ENCODE measurements at regions not wholly inside any gene's neighbourhood (a gene's known extent, or its start where the extent isn't known, plus 50 kb on each side); places are given as distances from the start of the nearest gene placed in this dataset.

DNA sequence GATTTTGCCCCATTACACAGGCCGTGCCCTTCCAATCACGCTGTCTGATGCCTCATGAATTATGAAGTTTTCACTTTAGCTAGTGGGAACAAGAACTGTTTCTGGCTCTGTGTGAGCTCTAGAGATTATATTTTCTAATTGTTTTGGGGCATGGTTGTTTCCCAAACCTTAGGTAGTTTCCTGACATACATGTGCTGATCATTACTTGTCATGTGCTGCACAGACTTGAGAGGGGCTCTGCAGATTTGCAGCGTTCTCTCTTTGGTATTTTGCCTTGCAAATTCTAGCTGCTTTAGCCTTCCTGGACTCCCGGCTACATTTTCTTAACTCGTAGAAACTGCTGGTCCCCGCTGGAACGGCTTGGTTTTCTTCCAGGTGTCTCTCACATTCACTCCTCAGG is 142.1 kb upstream of the IVNS1ABP start:
- Histone ChIP-seq H3K4me2 (ENCODE audit: low read length) (no peak overlapping the region), H2BK5ac (ENCODE audit: low read depth, low read length, poor library complexity) (no peak overlapping the region)

GRCh38 chr1:185458670-185459069 is 141.6 kb upstream of the IVNS1ABP start:
- no peaks in the 10 kb centered on the region for H3K79me2 ChIP-seq (ENCODE audit: control insufficient read depth, insufficient read depth, low read length, poor library complexity)
- H3K4me3 ChIP-seq (ENCODE audit: low read depth, low read length) = no peak overlapping the region
- no peak for DNase-seq
- H2BK12ac ChIP-seq (ENCODE audit: low read length) = no peak overlapping the region
- H3K14ac ChIP-seq (ENCODE audit: low read length) = no peak overlapping the region
- H3K79me1 ChIP-seq (ENCODE audit: low read length) = peaks cover 3% of the 10 kb centered on the region
- H3K4ac ChIP-seq (ENCODE audit: low read depth, low read length) = no peak overlapping the region
- no peak overlapping the region for H2BK120ac ChIP-seq (ENCODE audit: insufficient read depth, low read length, poor library complexity)
- no peak overlapping the region for H4K91ac ChIP-seq (ENCODE audit: low read depth, low read length)
- H2AK5ac ChIP-seq (ENCODE audit: low read length) = no peak overlapping the region
- no peak overlapping the region for H3K9ac ChIP-seq (ENCODE audit: low read length)
- no CpG with 5 or more reads among the region's 2 CpGs for WGBS (ENCODE audit: extremely low coverage, insufficient coverage, insufficient read length)
- no peak overlapping the region for H2AFZ ChIP-seq (ENCODE audit: insufficient read depth, low read length, poor library complexity)
- H3K27ac ChIP-seq (ENCODE audit: low read depth, low read length) = no peak overlapping the region
- peaks cover 3 to 7% of the 10 kb centered on the region in 2 experiments for H3K4me1 ChIP-seq (ENCODE audit: control insufficient read depth in 1 of 2, insufficient read depth in 2 of 2, low read length in 2 of 2)
- no peak overlapping the region for H2BK5ac ChIP-seq (ENCODE audit: low read depth, low read length, poor library complexity)
- no peaks in the 10 kb centered on the region for H3K27me3 ChIP-seq (ENCODE audit: insufficient read depth, low read length)
- H4K12ac ChIP-seq (ENCODE audit: low read depth, low read length) = no peak overlapping the region
- no peak overlapping the region for H3K18ac ChIP-seq (ENCODE audit: low read length)
- H3K4me2 ChIP-seq (ENCODE audit: low read length) = no peak overlapping the region
- no peak overlapping the region for H3K23ac ChIP-seq (ENCODE audit: low read length)
- H3K9me3 ChIP-seq (ENCODE audit: insufficient read depth, low read depth, low read length) = peaks cover 3% of the 10 kb centered on the region
- no peak overlapping the region for H4K8ac ChIP-seq (ENCODE audit: low read depth, low read length)
- no peaks in the 10 kb centered on the region for H3K36me3 ChIP-seq (ENCODE audit: control insufficient read depth in 1 of 2, insufficient read depth in 2 of 2, low read length in 2 of 2)

More for the DNA sequence above, 142.1 kb upstream of the IVNS1ABP start:
- Histone ChIP-seq H3K9me3 (ENCODE audit: insufficient read depth, low read depth, low read length) (peaks cover 3% of the 10 kb centered on the region), H3K27me3 (ENCODE audit: insufficient read depth, low read length) (no peaks in the 10 kb centered on the region), H2BK120ac (ENCODE audit: insufficient read depth, low read length, poor library complexity) (no peak overlapping the region), H3K79me1 (ENCODE audit: low read length) (peaks cover 3% of the 10 kb centered on the region), H2AK5ac (ENCODE audit: low read length) (no peak overlapping the region), H3K36me3 (ENCODE audit: control insufficient read depth in 1 of 2, insufficient read depth in 2 of 2, low read length in 2 of 2) (no peaks in the 10 kb centered on the region), H4K12ac (ENCODE audit: low read depth, low read length) (no peak overlapping the region), H4K8ac (ENCODE audit: low read depth, low read length) (no peak overlapping the region), H3K23ac (ENCODE audit: low read length) (no peak overlapping the region), H2AFZ (ENCODE audit: insufficient read depth, low read length, poor library complexity) (no peak overlapping the region), H3K18ac (ENCODE audit: low read length) (no peak overlapping the region), H3K4me1 (ENCODE audit: control insufficient read depth in 1 of 2, insufficient read depth in 2 of 2, low read length in 2 of 2) (peaks cover 3 to 7% of the 10 kb centered on the region in 2 experiments), H3K4me3 (ENCODE audit: low read depth, low read length) (no peak overlapping the region), H3K27ac (ENCODE audit: low read depth, low read length) (no peak overlapping the region), H4K91ac (ENCODE audit: low read depth, low read length) (no peak overlapping the region), H3K79me2 (ENCODE audit: control insufficient read depth, insufficient read depth, low read length, poor library complexity) (no peaks in the 10 kb centered on the region), H3K4ac (ENCODE audit: low read depth, low read length) (no peak overlapping the region), H2BK12ac (ENCODE audit: low read length) (no peak overlapping the region), H3K9ac (ENCODE audit: low read length) (no peak overlapping the region), H3K14ac (ENCODE audit: low read length) (no peak overlapping the region)
- WGBS (ENCODE audit: extremely low coverage, insufficient coverage, insufficient read length) = no CpG with 5 or more reads among the region's 7 CpGs
- DNase-seq = no peak

GRCh38 chr1:185453496-185454192 is 136.6 kb upstream of the IVNS1ABP start:
- Histone ChIP-seq H3K79me2 (ENCODE audit: control insufficient read depth, insufficient read depth, low read length, poor library complexity) (no peaks in the 10 kb centered on the region), H3K79me1 (ENCODE audit: low read length) (peaks cover 3% of the 10 kb centered on the region), H3K18ac (ENCODE audit: low read length) (no peak overlapping the region), H2BK120ac (ENCODE audit: insufficient read depth, low read length, poor library complexity) (no peak overlapping the region), H2BK12ac (ENCODE audit: low read length) (no peak overlapping the region), H2AFZ (ENCODE audit: insufficient read depth, low read length, poor library complexity) (no peak overlapping the region), H4K12ac (ENCODE audit: low read depth, low read length) (no peak overlapping the region), H4K91ac (ENCODE audit: low read depth, low read length) (no peak overlapping the region), H3K36me3 (ENCODE audit: control insufficient read depth in 1 of 2, insufficient read depth in 2 of 2, low read length in 2 of 2) (no peaks in the 10 kb centered on the region), H3K14ac (ENCODE audit: low read length) (no peak overlapping the region), H3K4me1 (ENCODE audit: control insufficient read depth in 1 of 2, insufficient read depth in 2 of 2, low read length in 2 of 2) (peaks cover 0 to 3% of the 10 kb centered on the region in 2 experiments), H3K23ac (ENCODE audit: low read length) (no peak overlapping the region), H4K8ac (ENCODE audit: low read depth, low read length) (no peak overlapping the region), H3K9ac (ENCODE audit: low read length) (no peak overlapping the region), H3K4me2 (ENCODE audit: low read length) (no peak overlapping the region), H3K27ac (ENCODE audit: low read depth, low read length) (no peak overlapping the region), H2BK5ac (ENCODE audit: low read depth, low read length, poor library complexity) (no peak overlapping the region), H3K9me3 (ENCODE audit: insufficient read depth, low read depth, low read length) (peaks cover 3% of the 10 kb centered on the region), H3K27me3 (ENCODE audit: insufficient read depth, low read length) (no peaks in the 10 kb centered on the region), H3K4me3 (ENCODE audit: low read depth, low read length) (no peak overlapping the region), H2AK5ac (ENCODE audit: low read length) (no peak overlapping the region), H3K4ac (ENCODE audit: low read depth, low read length) (no peak overlapping the region)
- DNase-seq = peak in 1 of 2 donors; percentile 53
- WGBS (ENCODE audit: extremely low coverage, insufficient coverage, insufficient read length) = no CpG with 5 or more reads among the region's 7 CpGs

DNA sequence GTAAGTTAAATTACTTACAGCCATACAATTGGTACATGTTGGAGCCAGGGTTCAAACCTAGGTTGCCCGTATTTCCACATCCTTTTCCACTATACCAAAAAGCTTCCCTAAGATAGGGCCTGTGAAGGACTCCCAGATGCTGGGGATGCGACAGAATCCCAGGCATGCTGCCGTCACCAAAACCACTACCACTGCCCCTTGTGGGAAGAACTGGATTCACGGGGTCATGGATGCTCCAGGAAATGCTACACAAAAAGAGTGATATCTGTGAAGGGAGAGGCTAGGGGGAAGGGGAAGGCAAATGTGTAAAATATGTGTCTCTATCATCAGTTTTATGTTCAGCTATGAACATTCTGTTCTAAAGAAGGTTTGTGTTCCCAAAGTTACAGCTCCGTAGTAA is 133.9 kb upstream of the IVNS1ABP start:
- Histone ChIP-seq H3K79me2 (ENCODE audit: control insufficient read depth, insufficient read depth, low read length, poor library complexity) (no peaks in the 10 kb centered on the region), H2BK12ac (ENCODE audit: low read length) (no peak overlapping the region), H2BK120ac (ENCODE audit: insufficient read depth, low read length, poor library complexity) (no peak overlapping the region), H3K18ac (ENCODE audit: low read length) (no peak overlapping the region), H3K4me2 (ENCODE audit: low read length) (no peak overlapping the region), H3K4ac (ENCODE audit: low read depth, low read length) (no peak overlapping the region), H2AFZ (ENCODE audit: insufficient read depth, low read length, poor library complexity) (no peak overlapping the region), H2BK5ac (ENCODE audit: low read depth, low read length, poor library complexity) (no peak overlapping the region), H3K4me1 (ENCODE audit: control insufficient read depth in 1 of 2, insufficient read depth in 2 of 2, low read length in 2 of 2) (no peaks in the 10 kb centered on the region), H3K14ac (ENCODE audit: low read length) (no peak overlapping the region), H4K91ac (ENCODE audit: low read depth, low read length) (no peak overlapping the region), H3K27me3 (ENCODE audit: insufficient read depth, low read length) (no peaks in the 10 kb centered on the region), H3K23ac (ENCODE audit: low read length) (no peak overlapping the region), H3K27ac (ENCODE audit: low read depth, low read length) (no peak overlapping the region), H3K9me3 (ENCODE audit: insufficient read depth, low read depth, low read length) (no peaks in the 10 kb centered on the region), H4K12ac (ENCODE audit: low read depth, low read length) (no peak overlapping the region), H3K4me3 (ENCODE audit: low read depth, low read length) (no peak overlapping the region), H4K8ac (ENCODE audit: low read depth, low read length) (no peak overlapping the region), H2AK5ac (ENCODE audit: low read length) (no peak overlapping the region), H3K79me1 (ENCODE audit: low read length) (no peaks in the 10 kb centered on the region), H3K9ac (ENCODE audit: low read length) (no peak overlapping the region), H3K36me3 (ENCODE audit: control insufficient read depth in 1 of 2, insufficient read depth in 2 of 2, low read length in 2 of 2) (no peaks in the 10 kb centered on the region)
- no peak for DNase-seq
- no CpG with 5 or more reads among the region's 5 CpGs for WGBS (ENCODE audit: extremely low coverage, insufficient coverage, insufficient read length)
